ENCODE measurements at regions not wholly inside any gene's neighbourhood (a gene's known extent, or its start where the extent isn't known, plus 50 kb on each side); places are given as distances from the start of the nearest gene placed in this dataset.
"Not testable (repeated sequence)": the region's sequence is repeated elsewhere in the genome, so short reads cannot be mapped to it uniquely, and the experiment has no call there.

- H3F3A ChIP-seq (ENCODE audit: insufficient read depth, low read length), result no peaks in the 10 kb centered on the region
- H3K9me3 ChIP-seq (ENCODE audit: low read length), result no peaks in the 10 kb centered on the region
- H4K20me1 ChIP-seq (ENCODE audit: insufficient read depth, low read length), result no peaks in the 10 kb centered on the region
- H2AFZ ChIP-seq (ENCODE audit: low read length), result no peak overlapping the region
- H3K4me2 ChIP-seq (ENCODE audit: low read length), result no peak overlapping the region
- H3K9me2 ChIP-seq (ENCODE audit: low read depth, low read length), result no peaks in the 10 kb centered on the region
- no peaks in the 10 kb centered on the region for H3K4me1 ChIP-seq (ENCODE audit: insufficient read depth, low read length, severe bottlenecking)
- H3K27ac ChIP-seq (ENCODE audit: low read depth, low read length, poor library complexity, severe bottlenecking), result no peak overlapping the region
- no peaks in the 10 kb centered on the region for H3K27me3 ChIP-seq (ENCODE audit: insufficient read depth, low read length)
- H3K79me2 ChIP-seq (ENCODE audit: insufficient read depth, low read length), result no peaks in the 10 kb centered on the region
- no peak overlapping the region for H3K4me3 ChIP-seq (ENCODE audit: low read depth, low read length, poor library complexity, severe bottlenecking)
- no peak overlapping the region for H3K9ac ChIP-seq (ENCODE audit: low read length)
- TF ChIP-seq EZH2 (IDR thresholded peaks at IDR 0.05; ENCODE audit: borderline replicate concordance, low read length) (no peak), CTCF (IDR thresholded peaks at IDR 0.05; ENCODE audit: low read length) (no peak)
- no peaks in the 10 kb centered on the region for H3K36me3 ChIP-seq (ENCODE audit: insufficient read depth, low read length)
Measured at GRCh38 chr5:36777105-36777757, 99.3 kb upstream of the NIPBL start.

- H3K9ac ChIP-seq (ENCODE audit: low read length), result no peak overlapping the region
- H2AFZ ChIP-seq (ENCODE audit: low read length), result no peak overlapping the region
- no peak overlapping the region for H3K4me3 ChIP-seq (ENCODE audit: low read depth, low read length, poor library complexity, severe bottlenecking)
- no peaks in the 10 kb centered on the region for H3F3A ChIP-seq (ENCODE audit: insufficient read depth, low read length)
- H3K79me2 ChIP-seq (ENCODE audit: insufficient read depth, low read length), result no peaks in the 10 kb centered on the region
- H3K27ac ChIP-seq (ENCODE audit: low read depth, low read length, poor library complexity, severe bottlenecking), result no peak overlapping the region
- no peaks in the 10 kb centered on the region for H3K36me3 ChIP-seq (ENCODE audit: insufficient read depth, low read length)
- no peaks in the 10 kb centered on the region for H3K9me3 ChIP-seq (ENCODE audit: low read length)
- H3K4me2 ChIP-seq (ENCODE audit: low read length), result no peak overlapping the region
- H3K9me2 ChIP-seq (ENCODE audit: low read depth, low read length), result no peaks in the 10 kb centered on the region
- no peak for TF ChIP-seq CTCF (IDR thresholded peaks at IDR 0.05; ENCODE audit: low read length)
- TF ChIP-seq EZH2 (IDR thresholded peaks at IDR 0.05; ENCODE audit: borderline replicate concordance, low read length), result no peak
- no peaks in the 10 kb centered on the region for H3K27me3 ChIP-seq (ENCODE audit: insufficient read depth, low read length)
- no peaks in the 10 kb centered on the region for H3K4me1 ChIP-seq (ENCODE audit: insufficient read depth, low read length, severe bottlenecking)
- no peaks in the 10 kb centered on the region for H4K20me1 ChIP-seq (ENCODE audit: insufficient read depth, low read length)
Measured at GRCh38 chr5:36778336-36778735, 98.2 kb upstream of the NIPBL start.

- H3K9ac ChIP-seq (ENCODE audit: low read length), result not testable (repeated sequence)
Measured at GRCh38 chr5:36782612-36783011, 94.0 kb upstream of the NIPBL start.

GRCh38 chr5:36786448-36787012 is 90.0 kb upstream of the NIPBL start:
- Histone ChIP-seq H3K9me3 (ENCODE audit: low read length) (no peaks in the 10 kb centered on the region), H2AFZ (ENCODE audit: low read length) (no peak overlapping the region), H3K4me2 (ENCODE audit: low read length) (no peak overlapping the region), H3K79me2 (ENCODE audit: insufficient read depth, low read length) (no peaks in the 10 kb centered on the region), H3K9me2 (ENCODE audit: low read depth, low read length) (no peaks in the 10 kb centered on the region), H3F3A (ENCODE audit: insufficient read depth, low read length) (no peaks in the 10 kb centered on the region), H3K27ac (ENCODE audit: low read depth, low read length, poor library complexity, severe bottlenecking) (no peak overlapping the region), H3K36me3 (ENCODE audit: insufficient read depth, low read length) (no peaks in the 10 kb centered on the region), H3K27me3 (ENCODE audit: insufficient read depth, low read length) (0 out of 2 replicates have a peak, but pooled peaks cover 4% of the 10 kb centered on the region), H3K9ac (ENCODE audit: low read length) (no peak overlapping the region), H4K20me1 (ENCODE audit: insufficient read depth, low read length) (no peaks in the 10 kb centered on the region), H3K4me1 (ENCODE audit: insufficient read depth, low read length, severe bottlenecking) (no peaks in the 10 kb centered on the region), H3K4me3 (ENCODE audit: low read depth, low read length, poor library complexity, severe bottlenecking) (no peak overlapping the region)
- TF ChIP-seq EZH2 (IDR thresholded peaks at IDR 0.05; ENCODE audit: borderline replicate concordance, low read length) (no peak), CTCF (IDR thresholded peaks at IDR 0.05; ENCODE audit: low read length) (no peak)

More at GRCh38 chr5:36782612-36783011, 94.0 kb upstream of the NIPBL start:
- H3K9me2 ChIP-seq (ENCODE audit: low read depth, low read length); H3K9me3 ChIP-seq (ENCODE audit: low read length); H2AFZ ChIP-seq (ENCODE audit: low read length); H4K20me1 ChIP-seq (ENCODE audit: insufficient read depth, low read length); H3F3A ChIP-seq (ENCODE audit: insufficient read depth, low read length); H3K27ac ChIP-seq (ENCODE audit: low read depth, low read length, poor library complexity, severe bottlenecking); H3K79me2 ChIP-seq (ENCODE audit: insufficient read depth, low read length); H3K27me3 ChIP-seq (ENCODE audit: insufficient read depth, low read length); H3K4me3 ChIP-seq (ENCODE audit: low read depth, low read length, poor library complexity, severe bottlenecking); H3K36me3 ChIP-seq (ENCODE audit: insufficient read depth, low read length); H3K4me1 ChIP-seq (ENCODE audit: insufficient read depth, low read length, severe bottlenecking); H3K4me2 ChIP-seq (ENCODE audit: low read length): not testable (repeated sequence)
